Body of pancreas (tissue), 4 donors: ENCODE measurements at regions not wholly inside any gene's neighbourhood (a gene's known extent, or its start where the extent isn't known, plus 50 kb on each side); places are given as distances from the start of the nearest gene placed in this dataset.

ENCODE experiments used
- CTCF ChIP-seq, 7 experiments: fragments of 450-650 bp in 4 of 7; fragments of 200-600 bp in 3 of 7; sonication (generic) in 3 of 7; IDR thresholded peaks; one replicate each; pipeline ENCODE4 v1.5.1; 2016 to 2019; ENCODE audit warnings: antibody characterized with exemption in 7 of 7
- POLR2A ChIP-seq, 3 donors: fragments of 450-650 bp; IDR thresholded peaks; one replicate each; pipeline ENCODE4 v1.6.1; 2016; ENCODE audit warnings: antibody characterized with exemption in 3 of 3, mild to moderate bottlenecking in 2 of 3

GRCh38 chr1:71339238-71339637 lies 258.4 kb upstream of the ZRANB2 start:
- no peak for TF ChIP-seq CTCF (IDR thresholded peaks at IDR 0.05)
- no peak for TF ChIP-seq POLR2A (IDR thresholded peaks at IDR 0.05)
